Superior temporal gyrus (tissue), 1 donor: ENCODE measurements at regions not wholly inside any gene's neighbourhood (a gene's known extent, or its start where the extent isn't known, plus 50 kb on each side); places are given as distances from the start of the nearest gene placed in this dataset.

ENCODE experiments used
- DNase-seq: peaks from one replicate; pipeline ENCODE4 v3.0.0-alpha.2; 2016; ENCODE audit errors: extremely low spot score

- DNase-seq = no peak
Observed at GRCh38 chr19:28509079-28509895, 703.7 kb downstream of the UQCRFS1 start.

GRCh38 chr19:28508666-28509065, 704.3 kb downstream of the UQCRFS1 start:
- DNase-seq = no peak

GRCh38 chr19:28505933-28506332, 707.0 kb downstream of the UQCRFS1 start:
- no peak for DNase-seq

GRCh38 chr19:28505134-28505533, 707.8 kb downstream of the UQCRFS1 start:
- DNase-seq = no peak

GRCh38 chr19:28504727-28505126, 708.2 kb downstream of the UQCRFS1 start:
- no peak for DNase-seq

- no peak for DNase-seq
Observed at GRCh38 chr19:28504139-28504538, 708.8 kb downstream of the UQCRFS1 start.

GRCh38 chr19:28502879-28503734, 709.8 kb downstream of the UQCRFS1 start:
- no peak for DNase-seq

- DNase-seq = no peak
Observed at GRCh38 chr19:28501976-28502375, 711.0 kb downstream of the UQCRFS1 start.

GRCh38 chr19:28500982-28501630, 711.8 kb downstream of the UQCRFS1 start:
- no peak for DNase-seq

GRCh38 chr19:28500296-28500695, 712.7 kb downstream of the UQCRFS1 start:
- DNase-seq = no peak

GRCh38 chr19:28498404-28498976, 714.5 kb downstream of the UQCRFS1 start:
- DNase-seq = no peak

- no peak for DNase-seq
Observed at GRCh38 chr19:28497887-28498286, 715.1 kb downstream of the UQCRFS1 start.

GRCh38 chr19:28497137-28497536, 715.8 kb downstream of the UQCRFS1 start:
- DNase-seq = no peak

- no peak for DNase-seq
Observed at GRCh38 chr19:28495046-28495445, 717.9 kb downstream of the UQCRFS1 start.

- DNase-seq = no peak
Observed at GRCh38 chr19:28494461-28494860, 718.5 kb downstream of the UQCRFS1 start.

GRCh38 chr19:28493884-28494283, 719.1 kb downstream of the UQCRFS1 start:
- DNase-seq = no peak

- DNase-seq = no peak
Observed at GRCh38 chr19:28492621-28493020, 720.3 kb downstream of the UQCRFS1 start.

- DNase-seq = no peak
Observed at GRCh38 chr19:28492201-28492600, 720.8 kb downstream of the UQCRFS1 start.

GRCh38 chr19:28489776-28490175, 723.2 kb downstream of the UQCRFS1 start:
- no peak for DNase-seq

GRCh38 chr19:28489126-28489660, 723.8 kb downstream of the UQCRFS1 start:
- DNase-seq = no peak

GRCh38 chr19:28487999-28488398, 725.0 kb downstream of the UQCRFS1 start:
- no peak for DNase-seq

- DNase-seq = no peak
Observed at GRCh38 chr19:28486926-28487325, 726.0 kb downstream of the UQCRFS1 start.
